ENCODE measurements at regions not wholly inside any gene's neighbourhood (a gene's known extent, or its start where the extent isn't known, plus 50 kb on each side); places are given as distances from the start of the nearest gene placed in this dataset.

GRCh38 chr2:220673151-220673874, 898.8 kb downstream of the EPHA4 start:
- TF ChIP-seq, protein P1, sequence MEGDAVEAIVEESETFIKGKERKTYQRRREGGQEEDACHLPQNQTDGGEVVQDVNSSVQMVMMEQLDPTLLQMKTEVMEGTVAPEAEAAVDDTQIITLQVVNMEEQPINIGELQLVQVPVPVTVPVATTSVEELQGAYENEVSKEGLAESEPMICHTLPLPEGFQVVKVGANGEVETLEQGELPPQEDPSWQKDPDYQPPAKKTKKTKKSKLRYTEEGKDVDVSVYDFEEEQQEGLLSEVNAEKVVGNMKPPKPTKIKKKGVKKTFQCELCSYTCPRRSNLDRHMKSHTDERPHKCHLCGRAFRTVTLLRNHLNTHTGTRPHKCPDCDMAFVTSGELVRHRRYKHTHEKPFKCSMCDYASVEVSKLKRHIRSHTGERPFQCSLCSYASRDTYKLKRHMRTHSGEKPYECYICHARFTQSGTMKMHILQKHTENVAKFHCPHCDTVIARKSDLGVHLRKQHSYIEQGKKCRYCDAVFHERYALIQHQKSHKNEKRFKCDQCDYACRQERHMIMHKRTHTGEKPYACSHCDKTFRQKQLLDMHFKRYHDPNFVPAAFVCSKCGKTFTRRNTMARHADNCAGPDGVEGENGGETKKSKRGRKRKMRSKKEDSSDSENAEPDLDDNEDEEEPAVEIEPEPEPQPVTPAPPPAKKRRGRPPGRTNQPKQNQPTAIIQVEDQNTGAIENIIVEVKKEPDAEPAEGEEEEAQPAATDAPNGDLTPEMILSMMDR (IDR thresholded peaks at IDR 0.05; ENCODE audit: insufficient read depth, low read depth, low read length): no peak
- TF ChIP-seq EZH2 (IDR thresholded peaks at IDR 0.05; ENCODE audit: insufficient read depth, low read length): no peak
